Coronary artery (tissue), 2 donors: ENCODE measurements at regions not wholly inside any gene's neighbourhood (a gene's known extent, or its start where the extent isn't known, plus 50 kb on each side); places are given as distances from the start of the nearest gene placed in this dataset.

ENCODE experiments used
- DNase-seq: peaks from one replicate; pipeline ENCODE4 v3.0.0-alpha.2; 2017; ENCODE audit warnings: low spot score
- H3K27ac ChIP-seq, 2 donors: fragments of 200-600 bp; sonication (generic); one replicate each; pipeline ENCODE4 v1.5.1; 2016 to 2019
- H3K4me3 ChIP-seq: fragments of 200-600 bp; sonication (generic); 2 replicates; pipeline ENCODE4 v1.5.1; 2016; ENCODE audit warnings: mild to moderate bottlenecking, moderate library complexity
- TF ChIP-seq, protein P1 (sequence below): fragments of 200-600 bp; sonication (generic); IDR thresholded peaks from one replicate; pipeline ENCODE4 v1.5.1; 2019; ENCODE audit warnings: antibody characterized with exemption

DNA sequence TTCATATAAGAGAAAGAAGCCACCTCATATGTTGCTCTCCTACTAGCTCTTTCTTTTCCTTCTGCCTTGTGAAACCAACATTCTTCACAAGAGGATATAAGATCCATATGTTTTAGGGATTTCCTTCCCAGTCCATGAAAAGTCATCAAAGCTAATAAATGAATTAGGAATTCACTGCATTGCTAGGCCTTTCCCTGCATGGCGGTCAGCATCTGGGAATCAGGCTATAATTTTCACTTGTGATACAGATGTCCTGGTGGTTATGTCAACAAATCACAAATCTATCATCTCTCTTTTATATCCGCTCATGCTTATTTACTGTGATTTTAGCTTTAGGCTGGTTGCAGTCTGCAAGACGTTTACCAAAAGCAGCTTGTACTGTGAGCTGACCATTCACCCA lies 510.0 kb downstream of the NLGN4X start:
- H3K4me3 ChIP-seq = no peak overlapping the region
- TF ChIP-seq, protein P1, sequence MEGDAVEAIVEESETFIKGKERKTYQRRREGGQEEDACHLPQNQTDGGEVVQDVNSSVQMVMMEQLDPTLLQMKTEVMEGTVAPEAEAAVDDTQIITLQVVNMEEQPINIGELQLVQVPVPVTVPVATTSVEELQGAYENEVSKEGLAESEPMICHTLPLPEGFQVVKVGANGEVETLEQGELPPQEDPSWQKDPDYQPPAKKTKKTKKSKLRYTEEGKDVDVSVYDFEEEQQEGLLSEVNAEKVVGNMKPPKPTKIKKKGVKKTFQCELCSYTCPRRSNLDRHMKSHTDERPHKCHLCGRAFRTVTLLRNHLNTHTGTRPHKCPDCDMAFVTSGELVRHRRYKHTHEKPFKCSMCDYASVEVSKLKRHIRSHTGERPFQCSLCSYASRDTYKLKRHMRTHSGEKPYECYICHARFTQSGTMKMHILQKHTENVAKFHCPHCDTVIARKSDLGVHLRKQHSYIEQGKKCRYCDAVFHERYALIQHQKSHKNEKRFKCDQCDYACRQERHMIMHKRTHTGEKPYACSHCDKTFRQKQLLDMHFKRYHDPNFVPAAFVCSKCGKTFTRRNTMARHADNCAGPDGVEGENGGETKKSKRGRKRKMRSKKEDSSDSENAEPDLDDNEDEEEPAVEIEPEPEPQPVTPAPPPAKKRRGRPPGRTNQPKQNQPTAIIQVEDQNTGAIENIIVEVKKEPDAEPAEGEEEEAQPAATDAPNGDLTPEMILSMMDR = no peak
- no peak overlapping the region for H3K27ac ChIP-seq
- no peak for DNase-seq

DNA sequence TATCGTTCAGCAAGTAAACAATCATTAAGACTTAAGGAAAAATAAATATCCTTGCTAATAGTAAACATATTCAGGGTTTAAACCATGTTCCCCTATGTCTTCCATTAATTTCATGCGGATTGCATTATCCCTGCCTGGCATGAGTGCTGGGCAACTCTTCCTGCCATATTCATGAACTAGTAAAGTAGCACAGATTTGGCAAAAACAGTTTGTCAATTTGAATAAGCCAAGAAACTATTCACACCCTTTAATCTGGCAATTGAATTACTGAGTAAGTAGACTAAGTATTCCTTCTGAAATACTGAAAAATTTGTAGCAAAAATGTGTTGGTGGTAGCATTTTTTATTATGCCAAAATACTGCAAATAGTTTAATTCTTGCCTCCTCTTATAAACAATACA lies 512.0 kb downstream of the NLGN4X start:
- no peak for DNase-seq
- TF ChIP-seq, protein P1 = no peak
- Histone ChIP-seq H3K27ac (no peak overlapping the region), H3K4me3 (no peak overlapping the region)

DNA sequence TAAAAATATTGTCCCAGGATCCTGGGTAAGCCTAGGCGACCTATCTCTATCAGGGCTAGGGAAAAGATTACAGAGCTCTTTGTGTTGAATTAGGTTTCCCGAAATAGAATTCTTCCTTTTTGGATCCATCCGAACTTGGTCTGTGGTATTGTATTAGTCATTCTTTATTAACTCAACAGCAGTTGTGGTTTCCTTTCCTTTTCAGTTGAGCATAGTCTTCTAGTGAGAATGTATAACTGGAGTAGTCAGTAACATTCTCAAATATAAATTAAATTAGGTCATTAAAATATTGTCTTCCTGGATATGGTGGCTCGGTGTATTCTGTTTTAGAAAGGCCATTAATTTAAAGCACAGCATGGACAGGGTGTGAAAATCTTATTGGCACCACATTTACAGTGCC lies 520.4 kb downstream of the NLGN4X start:
- H3K4me3 ChIP-seq = no peak overlapping the region
- TF ChIP-seq, protein P1 = no peak
- H3K27ac ChIP-seq = no peak overlapping the region
- DNase-seq = no peak

DNA sequence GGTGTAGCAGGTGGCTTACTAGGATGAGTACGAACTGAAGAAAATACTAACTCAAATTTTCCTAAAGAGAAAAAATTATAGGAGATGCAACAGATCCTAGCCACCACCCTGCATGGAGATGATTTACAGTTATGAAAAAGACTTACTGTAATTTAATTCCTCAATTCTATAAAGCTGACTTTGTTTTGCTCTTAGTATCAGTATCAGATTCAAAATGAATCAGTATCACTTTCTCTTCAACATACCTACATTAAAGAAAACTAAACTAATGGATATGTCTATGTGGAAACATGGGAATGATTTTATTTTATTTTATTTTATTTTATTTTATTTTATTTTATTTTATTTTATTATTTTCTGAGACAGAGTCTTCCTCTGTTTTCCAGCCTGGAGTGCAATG lies 525.8 kb downstream of the NLGN4X start:
- DNase-seq = no peak
- TF ChIP-seq, protein P1 = no peak
- H3K4me3 ChIP-seq = no peak overlapping the region
- H3K27ac ChIP-seq = no peak overlapping the region

DNA sequence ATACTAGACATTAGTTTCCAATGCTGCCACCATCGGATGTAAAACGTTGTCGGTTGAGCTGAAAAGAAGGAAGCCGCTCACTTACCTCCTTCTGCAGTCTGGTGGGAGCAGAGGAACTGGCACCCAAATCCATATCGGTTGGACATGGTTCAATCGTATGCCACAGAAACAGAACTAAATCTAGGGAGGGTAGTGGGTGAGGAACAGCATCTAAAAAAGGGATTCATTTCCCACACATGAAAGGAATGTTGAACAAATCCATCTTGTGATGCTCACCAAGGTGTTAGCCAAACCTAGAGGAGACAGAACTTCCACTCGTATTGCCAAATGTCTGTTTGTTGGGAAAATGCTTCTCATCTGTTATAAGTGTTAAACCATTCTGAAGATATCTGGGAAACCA lies 532.7 kb downstream of the NLGN4X start:
- no peak overlapping the region for H3K27ac ChIP-seq
- H3K4me3 ChIP-seq = no peak overlapping the region
- DNase-seq = no peak
- TF ChIP-seq, protein P1 = no peak

DNA sequence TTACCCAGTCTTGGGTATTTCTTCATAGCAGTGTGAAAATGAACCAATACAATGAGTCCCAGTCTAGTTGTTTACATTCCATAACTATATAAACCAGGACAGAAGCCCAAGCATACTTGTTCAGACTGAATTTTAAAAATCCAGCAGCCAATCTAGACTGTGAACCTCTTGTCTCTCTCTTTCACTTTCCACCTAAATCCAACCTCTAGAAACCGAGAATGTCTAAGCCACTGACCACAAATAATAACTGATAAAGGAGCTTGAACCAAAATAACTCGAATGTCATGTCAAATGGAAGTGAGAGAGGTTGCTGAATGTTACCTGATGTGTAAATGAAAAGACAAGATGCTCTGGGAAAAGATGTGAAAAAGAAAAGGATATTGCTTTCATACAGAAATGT lies 544.7 kb downstream of the NLGN4X start:
- no peak overlapping the region for H3K27ac ChIP-seq
- DNase-seq = no peak
- no peak overlapping the region for H3K4me3 ChIP-seq
- TF ChIP-seq, protein P1 = no peak

DNA sequence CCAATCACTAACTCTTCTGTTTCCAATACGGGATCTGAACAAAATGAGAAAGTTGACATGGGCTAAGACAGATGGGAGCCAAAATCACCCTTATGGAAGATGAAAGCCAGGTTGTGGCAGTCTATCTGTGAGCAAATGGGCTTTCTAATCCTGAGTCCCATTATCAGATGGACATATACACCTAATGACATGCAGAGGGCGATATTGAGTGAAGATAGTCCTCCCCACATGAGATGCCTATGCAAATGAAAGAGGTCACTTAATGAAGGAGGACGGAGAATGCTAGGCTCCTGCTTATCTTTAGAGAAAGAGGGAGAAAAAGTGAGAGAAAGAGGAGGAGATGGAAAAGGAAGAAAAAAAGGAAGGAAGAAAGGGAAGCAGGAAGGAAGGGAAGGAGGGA lies 547.5 kb downstream of the NLGN4X start:
- Histone ChIP-seq H3K27ac (no peak overlapping the region), H3K4me3 (no peak overlapping the region)
- TF ChIP-seq, protein P1 = no peak
- no peak for DNase-seq
